ENCODE measurements at regions not wholly inside any gene's neighbourhood (a gene's known extent, or its start where the extent isn't known, plus 50 kb on each side); places are given as distances from the start of the nearest gene placed in this dataset.

DNA sequence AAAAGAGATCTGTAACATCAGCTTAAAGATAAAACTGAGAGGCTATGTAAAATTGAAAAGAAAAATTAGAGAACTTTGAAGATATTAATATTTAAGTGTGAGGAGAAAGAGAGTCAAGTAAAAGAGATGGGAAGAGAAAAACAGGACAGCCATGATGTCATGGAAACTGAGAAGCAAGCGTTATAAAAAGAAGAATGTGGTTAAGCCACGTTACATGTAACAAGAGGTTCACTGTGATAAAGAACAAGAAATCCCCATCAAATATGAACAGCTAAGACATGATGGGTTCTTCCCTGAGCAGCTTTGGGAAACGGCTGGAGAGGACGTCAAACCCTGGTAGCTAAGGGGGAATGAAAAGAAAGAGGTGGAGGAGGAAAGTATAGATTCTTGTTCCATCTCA, 1269.3 kb upstream of the TENM3 start:
- Histone ChIP-seq H3K4me3 (ENCODE audit: insufficient read depth, low read length) (no peak overlapping the region), H3K9me3 (ENCODE audit: low read depth, low read length) (no peaks in the 10 kb centered on the region), H3K27me3 (ENCODE audit: insufficient read depth, low read length) (no peaks in the 10 kb centered on the region), H3K36me3 (ENCODE audit: insufficient read depth, low read length) (no peaks in the 10 kb centered on the region), H3K4me1 (ENCODE audit: insufficient read depth, low read length) (no peaks in the 10 kb centered on the region), H4K20me1 (ENCODE audit: insufficient read depth, low read length) (no peaks in the 10 kb centered on the region), H3K4me2 (ENCODE audit: insufficient read depth, low read length) (no peak overlapping the region), H2AFZ (ENCODE audit: low read length) (no peak overlapping the region), H3K27ac (ENCODE audit: low read depth, low read length) (no peak overlapping the region), H3K79me2 (ENCODE audit: insufficient read depth, low read length) (no peaks in the 10 kb centered on the region)
- TF ChIP-seq, protein P1, sequence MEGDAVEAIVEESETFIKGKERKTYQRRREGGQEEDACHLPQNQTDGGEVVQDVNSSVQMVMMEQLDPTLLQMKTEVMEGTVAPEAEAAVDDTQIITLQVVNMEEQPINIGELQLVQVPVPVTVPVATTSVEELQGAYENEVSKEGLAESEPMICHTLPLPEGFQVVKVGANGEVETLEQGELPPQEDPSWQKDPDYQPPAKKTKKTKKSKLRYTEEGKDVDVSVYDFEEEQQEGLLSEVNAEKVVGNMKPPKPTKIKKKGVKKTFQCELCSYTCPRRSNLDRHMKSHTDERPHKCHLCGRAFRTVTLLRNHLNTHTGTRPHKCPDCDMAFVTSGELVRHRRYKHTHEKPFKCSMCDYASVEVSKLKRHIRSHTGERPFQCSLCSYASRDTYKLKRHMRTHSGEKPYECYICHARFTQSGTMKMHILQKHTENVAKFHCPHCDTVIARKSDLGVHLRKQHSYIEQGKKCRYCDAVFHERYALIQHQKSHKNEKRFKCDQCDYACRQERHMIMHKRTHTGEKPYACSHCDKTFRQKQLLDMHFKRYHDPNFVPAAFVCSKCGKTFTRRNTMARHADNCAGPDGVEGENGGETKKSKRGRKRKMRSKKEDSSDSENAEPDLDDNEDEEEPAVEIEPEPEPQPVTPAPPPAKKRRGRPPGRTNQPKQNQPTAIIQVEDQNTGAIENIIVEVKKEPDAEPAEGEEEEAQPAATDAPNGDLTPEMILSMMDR (IDR thresholded peaks at IDR 0.05; ENCODE audit: extremely low read depth, low read depth, low read length), result no peak
- DNase-seq (ENCODE audit: insufficient read length, low spot score, missing footprints), result peak; percentile 2

DNA sequence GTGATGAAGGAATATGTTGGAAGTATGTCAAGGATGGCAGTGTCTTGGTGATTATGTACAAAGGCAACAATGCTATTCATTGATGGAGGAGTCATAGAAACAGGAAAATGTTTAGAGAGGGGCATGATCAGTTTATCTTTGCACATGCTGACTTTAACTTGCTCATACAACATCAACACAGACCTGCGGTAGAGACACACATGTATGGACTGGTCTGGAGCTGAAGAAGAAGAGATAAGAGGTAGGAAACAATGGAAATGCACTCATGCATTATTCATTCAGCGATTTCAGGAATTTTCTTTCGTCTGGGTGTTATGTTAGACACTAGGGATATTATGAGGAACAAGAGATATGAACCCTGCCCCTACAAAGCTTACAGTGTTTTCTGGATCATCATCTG, 1252.3 kb upstream of the TENM3 start:
- Histone ChIP-seq H3K36me3 (ENCODE audit: insufficient read depth, low read length) (no peaks in the 10 kb centered on the region), H3K27ac (ENCODE audit: low read depth, low read length) (no peak overlapping the region), H3K9me3 (ENCODE audit: low read depth, low read length) (peaks cover 3% of the 10 kb centered on the region), H3K4me2 (ENCODE audit: insufficient read depth, low read length) (no peak overlapping the region), H2AFZ (ENCODE audit: low read length) (no peak overlapping the region), H3K4me1 (ENCODE audit: insufficient read depth, low read length) (no peaks in the 10 kb centered on the region), H3K4me3 (ENCODE audit: insufficient read depth, low read length) (no peak overlapping the region), H4K20me1 (ENCODE audit: insufficient read depth, low read length) (no peaks in the 10 kb centered on the region), H3K79me2 (ENCODE audit: insufficient read depth, low read length) (no peaks in the 10 kb centered on the region), H3K27me3 (ENCODE audit: insufficient read depth, low read length) (no peaks in the 10 kb centered on the region)
- no peak for DNase-seq (ENCODE audit: insufficient read length, low spot score, missing footprints)
- TF ChIP-seq, protein P1 (IDR thresholded peaks at IDR 0.05; ENCODE audit: extremely low read depth, low read depth, low read length), result no peak

DNA sequence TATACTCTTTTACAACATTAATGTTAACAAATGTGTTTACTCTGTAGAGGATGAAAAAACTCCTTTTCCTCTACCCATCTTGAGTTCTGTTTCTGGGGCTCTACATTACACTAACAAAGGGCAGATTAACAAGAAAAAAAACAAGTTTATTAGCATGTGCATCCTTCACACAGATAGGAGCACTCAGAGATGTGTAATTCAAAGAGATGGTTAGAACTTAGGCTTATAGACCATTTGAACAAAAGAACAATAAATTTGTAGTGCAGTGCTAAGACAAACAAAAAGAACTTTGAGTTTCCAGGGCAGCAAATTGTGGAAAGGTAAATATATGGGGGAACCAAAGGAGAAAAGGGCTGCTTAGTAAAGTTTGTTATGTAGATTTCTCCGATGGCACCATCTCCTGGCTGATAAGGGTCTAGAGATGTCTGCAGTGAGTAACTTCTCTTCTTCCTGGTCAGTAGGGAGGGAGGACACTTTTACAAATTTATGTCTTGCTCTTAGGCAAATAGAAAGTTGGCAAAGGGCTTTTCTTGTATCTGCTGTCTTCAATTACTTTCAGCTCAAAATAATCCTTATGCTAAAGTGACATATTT, 1249.9 kb upstream of the TENM3 start:
- Histone ChIP-seq H3K27me3 (ENCODE audit: insufficient read depth, low read length) (no peaks in the 10 kb centered on the region), H2AFZ (ENCODE audit: low read length) (no peak overlapping the region), H3K4me2 (ENCODE audit: insufficient read depth, low read length) (no peak overlapping the region), H3K27ac (ENCODE audit: low read depth, low read length) (no peak overlapping the region), H4K20me1 (ENCODE audit: insufficient read depth, low read length) (no peaks in the 10 kb centered on the region), H3K36me3 (ENCODE audit: insufficient read depth, low read length) (no peaks in the 10 kb centered on the region), H3K9me3 (ENCODE audit: low read depth, low read length) (peaks cover 3% of the 10 kb centered on the region), H3K79me2 (ENCODE audit: insufficient read depth, low read length) (no peaks in the 10 kb centered on the region), H3K4me3 (ENCODE audit: insufficient read depth, low read length) (no peak overlapping the region), H3K4me1 (ENCODE audit: insufficient read depth, low read length) (no peaks in the 10 kb centered on the region)
- DNase-seq (ENCODE audit: insufficient read length, low spot score, missing footprints), result no peak
- TF ChIP-seq, protein P1 (IDR thresholded peaks at IDR 0.05; ENCODE audit: extremely low read depth, low read depth, low read length), result no peak

DNA sequence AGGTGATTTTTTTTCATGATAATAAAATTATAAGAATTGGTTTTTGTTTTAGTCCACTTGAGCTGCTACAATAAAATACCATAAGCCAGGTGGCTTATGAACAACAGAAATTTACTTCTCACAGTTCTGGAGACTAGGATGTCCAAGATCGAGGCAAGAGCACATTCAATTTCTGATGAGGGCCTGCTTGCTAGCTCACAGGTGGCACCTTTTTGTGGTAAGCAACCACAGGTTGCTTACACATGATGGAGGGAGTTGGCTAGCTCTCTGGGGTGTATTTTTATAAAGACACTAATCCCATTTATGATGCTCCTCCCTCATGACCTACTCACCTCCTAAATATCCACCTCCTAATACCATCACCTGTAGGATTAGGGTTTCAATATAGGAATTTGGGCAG, 1248.5 kb upstream of the TENM3 start:
- Histone ChIP-seq H4K20me1 (ENCODE audit: insufficient read depth, low read length) (no peaks in the 10 kb centered on the region), H3K27me3 (ENCODE audit: insufficient read depth, low read length) (no peaks in the 10 kb centered on the region), H3K36me3 (ENCODE audit: insufficient read depth, low read length) (no peaks in the 10 kb centered on the region), H3K4me2 (ENCODE audit: insufficient read depth, low read length) (no peak overlapping the region), H3K79me2 (ENCODE audit: insufficient read depth, low read length) (no peaks in the 10 kb centered on the region), H3K4me1 (ENCODE audit: insufficient read depth, low read length) (no peaks in the 10 kb centered on the region), H3K4me3 (ENCODE audit: insufficient read depth, low read length) (no peak overlapping the region), H3K9me3 (ENCODE audit: low read depth, low read length) (no peaks in the 10 kb centered on the region), H2AFZ (ENCODE audit: low read length) (no peak overlapping the region), H3K27ac (ENCODE audit: low read depth, low read length) (no peak overlapping the region)
- TF ChIP-seq, protein P1 (IDR thresholded peaks at IDR 0.05; ENCODE audit: extremely low read depth, low read depth, low read length), result no peak
- no peak for DNase-seq (ENCODE audit: insufficient read length, low spot score, missing footprints)
